ENCODE measurements at regions not wholly inside any gene's neighbourhood (a gene's known extent, or its start where the extent isn't known, plus 50 kb on each side); places are given as distances from the start of the nearest gene placed in this dataset.

DNA sequence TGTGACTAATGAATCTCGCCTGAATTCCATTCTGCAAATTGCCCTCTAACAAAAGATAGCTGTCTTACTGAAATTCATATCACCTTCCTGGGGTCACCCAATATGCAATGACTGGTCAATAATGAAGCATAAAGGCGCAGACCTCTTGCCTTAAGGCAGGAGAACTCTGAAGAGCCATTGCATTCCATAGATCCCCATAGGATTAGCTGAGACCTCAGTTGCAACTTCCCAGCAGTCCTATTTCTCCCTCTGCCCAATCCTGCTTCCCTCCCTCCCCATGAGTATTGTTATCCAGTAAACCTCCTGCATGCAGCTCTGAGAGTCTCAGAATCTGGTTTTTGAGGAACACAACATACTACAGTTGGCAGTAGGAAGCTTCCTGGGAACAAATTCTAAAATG is 396.5 kb downstream of the DCAF12L2 start:
- in situ Hi-C loops (cut with MboI; ENCODE audit: low sequenced_read_pairs, unreplicated experiment), result no loop called here
- TF ChIP-seq, protein P1, sequence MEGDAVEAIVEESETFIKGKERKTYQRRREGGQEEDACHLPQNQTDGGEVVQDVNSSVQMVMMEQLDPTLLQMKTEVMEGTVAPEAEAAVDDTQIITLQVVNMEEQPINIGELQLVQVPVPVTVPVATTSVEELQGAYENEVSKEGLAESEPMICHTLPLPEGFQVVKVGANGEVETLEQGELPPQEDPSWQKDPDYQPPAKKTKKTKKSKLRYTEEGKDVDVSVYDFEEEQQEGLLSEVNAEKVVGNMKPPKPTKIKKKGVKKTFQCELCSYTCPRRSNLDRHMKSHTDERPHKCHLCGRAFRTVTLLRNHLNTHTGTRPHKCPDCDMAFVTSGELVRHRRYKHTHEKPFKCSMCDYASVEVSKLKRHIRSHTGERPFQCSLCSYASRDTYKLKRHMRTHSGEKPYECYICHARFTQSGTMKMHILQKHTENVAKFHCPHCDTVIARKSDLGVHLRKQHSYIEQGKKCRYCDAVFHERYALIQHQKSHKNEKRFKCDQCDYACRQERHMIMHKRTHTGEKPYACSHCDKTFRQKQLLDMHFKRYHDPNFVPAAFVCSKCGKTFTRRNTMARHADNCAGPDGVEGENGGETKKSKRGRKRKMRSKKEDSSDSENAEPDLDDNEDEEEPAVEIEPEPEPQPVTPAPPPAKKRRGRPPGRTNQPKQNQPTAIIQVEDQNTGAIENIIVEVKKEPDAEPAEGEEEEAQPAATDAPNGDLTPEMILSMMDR (IDR thresholded peaks at IDR 0.05; ENCODE audit: borderline replicate concordance, control extremely low read depth, extremely low read depth, insufficient read depth, missing control alignments), result no peak
- no peak for DNase-seq (ENCODE audit: low spot score)

DNA sequence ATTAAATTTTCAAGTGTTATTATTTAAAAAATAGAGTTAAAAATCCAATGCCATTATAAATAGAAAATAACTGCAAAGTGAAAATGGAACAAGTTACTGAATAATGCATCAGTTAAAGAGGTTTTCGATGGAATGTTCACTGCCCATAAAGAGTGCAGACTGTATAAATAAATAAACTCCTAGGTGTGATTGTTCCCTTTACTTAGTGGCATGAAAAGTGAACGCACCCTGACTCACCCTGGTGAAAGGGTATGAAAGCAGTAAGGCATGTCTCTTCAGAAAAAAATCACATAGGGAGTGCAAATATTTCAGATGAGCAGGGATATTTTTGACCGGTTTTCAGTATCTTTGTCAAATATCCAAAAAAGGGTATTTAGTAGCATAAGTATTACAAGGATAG is 387.8 kb downstream of the DCAF12L2 start:
- in situ Hi-C loops (cut with MboI; ENCODE audit: low sequenced_read_pairs, unreplicated experiment), result no loop called here
- DNase-seq (ENCODE audit: low spot score), result no peak
- TF ChIP-seq, protein P1 (IDR thresholded peaks at IDR 0.05; ENCODE audit: borderline replicate concordance, control extremely low read depth, extremely low read depth, insufficient read depth, missing control alignments), result no peak

DNA sequence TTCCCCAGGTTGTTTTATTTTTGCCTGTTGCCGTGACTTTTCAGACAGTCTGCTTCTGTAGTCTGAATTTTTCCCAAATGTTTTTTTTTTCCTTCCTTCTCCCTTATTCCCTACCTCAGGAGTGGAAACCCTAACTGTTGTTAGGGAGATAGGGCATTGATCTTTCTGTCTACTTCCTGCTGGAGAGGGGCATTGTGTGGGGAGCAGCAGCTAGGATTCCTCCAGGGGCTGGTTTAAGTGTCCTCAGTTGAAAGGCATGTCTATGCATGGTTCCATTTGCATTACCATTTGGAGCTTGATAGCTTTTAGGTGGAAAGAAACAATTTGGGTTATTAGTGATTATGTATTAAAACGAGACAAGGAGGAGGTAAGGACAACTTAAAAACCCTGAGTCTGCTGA is 383.9 kb downstream of the DCAF12L2 start:
- in situ Hi-C loops (cut with MboI; ENCODE audit: low sequenced_read_pairs, unreplicated experiment), result no loop called here
- TF ChIP-seq, protein P1 (IDR thresholded peaks at IDR 0.05; ENCODE audit: borderline replicate concordance, control extremely low read depth, extremely low read depth, insufficient read depth, missing control alignments), result no peak
- no peak for DNase-seq (ENCODE audit: low spot score)

DNA sequence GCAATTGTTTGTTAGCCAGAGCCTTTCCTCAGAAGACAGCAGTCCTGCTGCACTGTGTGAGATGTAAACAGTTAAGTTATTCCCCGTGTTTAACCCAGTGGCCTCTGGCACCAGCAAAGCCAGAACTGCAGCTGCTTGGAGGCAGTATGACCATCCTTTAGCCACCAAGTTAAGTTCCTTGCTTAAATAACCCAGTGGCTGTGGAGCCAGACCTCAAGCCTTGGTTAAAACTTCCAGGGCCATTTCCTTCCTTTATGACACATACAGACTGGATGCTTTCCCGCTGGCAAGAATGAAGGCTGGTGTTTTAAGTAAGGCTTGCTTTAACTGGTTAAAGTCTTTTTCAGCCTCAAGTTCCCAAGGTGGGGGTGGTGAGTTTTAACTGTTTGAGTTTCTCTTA is 379.8 kb downstream of the DCAF12L2 start:
- TF ChIP-seq, protein P1 (IDR thresholded peaks at IDR 0.05; ENCODE audit: borderline replicate concordance, control extremely low read depth, extremely low read depth, insufficient read depth, missing control alignments), result no peak
- no peak for DNase-seq (ENCODE audit: low spot score)
- in situ Hi-C loops (cut with MboI; ENCODE audit: low sequenced_read_pairs, unreplicated experiment), result no loop called here

DNA sequence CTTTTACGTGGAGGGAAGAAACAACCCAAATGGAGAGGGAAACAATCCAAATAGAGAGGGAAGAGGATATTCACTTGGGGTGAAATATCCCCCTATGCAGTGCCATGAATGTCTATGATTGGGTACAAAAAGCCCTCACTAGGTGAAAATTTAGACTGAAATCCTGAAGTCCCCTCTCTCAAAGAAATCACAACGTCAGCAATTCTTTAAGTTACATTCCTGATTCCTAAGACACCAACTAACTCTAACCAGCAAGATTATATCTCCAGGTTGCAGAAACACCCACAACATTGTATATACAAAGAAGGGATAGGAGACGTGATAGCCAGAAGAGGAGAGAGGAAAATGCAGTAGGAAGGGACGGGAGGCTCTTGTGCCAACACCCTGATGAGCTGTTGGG is 374.3 kb downstream of the DCAF12L2 start:
- no peak for DNase-seq (ENCODE audit: low spot score)
- in situ Hi-C loops (cut with MboI; ENCODE audit: low sequenced_read_pairs, unreplicated experiment), result no loop called here
- TF ChIP-seq, protein P1 (IDR thresholded peaks at IDR 0.05; ENCODE audit: borderline replicate concordance, control extremely low read depth, extremely low read depth, insufficient read depth, missing control alignments), result no peak

DNA sequence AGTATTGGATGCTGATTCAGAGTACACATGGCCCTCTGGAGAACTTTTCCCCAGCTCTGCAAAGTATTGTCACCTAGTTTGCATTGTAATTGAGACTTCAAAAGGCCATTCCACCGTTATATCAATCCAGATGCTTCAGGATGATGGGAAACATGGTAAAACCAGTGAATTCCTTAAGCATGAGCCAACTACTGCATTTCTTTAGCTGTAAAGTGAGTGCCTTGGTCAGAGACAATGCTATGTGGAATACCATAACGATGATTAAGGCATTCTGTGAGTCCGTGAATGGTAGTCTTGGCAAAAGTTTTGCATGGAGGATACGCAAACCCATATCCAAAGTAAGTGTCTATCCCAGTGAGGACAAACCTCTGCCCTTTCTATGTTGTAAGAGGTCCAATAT is 355.2 kb downstream of the DCAF12L2 start:
- in situ Hi-C loops (cut with MboI; ENCODE audit: low sequenced_read_pairs, unreplicated experiment), result no loop called here
- no peak for DNase-seq (ENCODE audit: low spot score)
- TF ChIP-seq, protein P1 (IDR thresholded peaks at IDR 0.05; ENCODE audit: borderline replicate concordance, control extremely low read depth, extremely low read depth, insufficient read depth, missing control alignments), result no peak

DNA sequence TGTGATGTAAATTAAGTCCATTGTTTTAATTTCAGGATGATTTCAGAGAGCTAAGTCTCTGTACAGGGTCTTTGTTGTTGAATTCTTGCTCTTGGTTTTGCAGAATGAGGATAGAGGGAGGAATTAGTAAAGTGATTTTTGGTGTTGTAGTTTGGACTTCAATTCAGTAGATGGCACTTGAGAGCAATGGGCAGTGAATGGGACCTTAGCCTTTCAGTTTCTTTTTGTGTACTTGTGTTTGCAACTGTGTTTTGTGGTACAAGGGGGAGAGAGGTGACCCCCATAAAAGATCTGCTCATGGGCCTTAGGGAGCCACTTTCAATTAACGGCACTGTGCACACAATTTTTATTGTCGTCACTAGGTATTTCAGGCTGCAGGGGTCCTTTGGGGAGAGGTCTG is 340.0 kb downstream of the DCAF12L2 start:
- in situ Hi-C loops (cut with MboI; ENCODE audit: low sequenced_read_pairs, unreplicated experiment), result no loop called here
- TF ChIP-seq, protein P1 (IDR thresholded peaks at IDR 0.05; ENCODE audit: borderline replicate concordance, control extremely low read depth, extremely low read depth, insufficient read depth, missing control alignments), result no peak
- DNase-seq (ENCODE audit: low spot score), result no peak
